ENCODE measurements at regions not wholly inside any gene's neighbourhood (a gene's known extent, or its start where the extent isn't known, plus 50 kb on each side); places are given as distances from the start of the nearest gene placed in this dataset.
A peak's percentile ranks its signal among the peaks of the same experiment; 100 is the strongest.

DNA sequence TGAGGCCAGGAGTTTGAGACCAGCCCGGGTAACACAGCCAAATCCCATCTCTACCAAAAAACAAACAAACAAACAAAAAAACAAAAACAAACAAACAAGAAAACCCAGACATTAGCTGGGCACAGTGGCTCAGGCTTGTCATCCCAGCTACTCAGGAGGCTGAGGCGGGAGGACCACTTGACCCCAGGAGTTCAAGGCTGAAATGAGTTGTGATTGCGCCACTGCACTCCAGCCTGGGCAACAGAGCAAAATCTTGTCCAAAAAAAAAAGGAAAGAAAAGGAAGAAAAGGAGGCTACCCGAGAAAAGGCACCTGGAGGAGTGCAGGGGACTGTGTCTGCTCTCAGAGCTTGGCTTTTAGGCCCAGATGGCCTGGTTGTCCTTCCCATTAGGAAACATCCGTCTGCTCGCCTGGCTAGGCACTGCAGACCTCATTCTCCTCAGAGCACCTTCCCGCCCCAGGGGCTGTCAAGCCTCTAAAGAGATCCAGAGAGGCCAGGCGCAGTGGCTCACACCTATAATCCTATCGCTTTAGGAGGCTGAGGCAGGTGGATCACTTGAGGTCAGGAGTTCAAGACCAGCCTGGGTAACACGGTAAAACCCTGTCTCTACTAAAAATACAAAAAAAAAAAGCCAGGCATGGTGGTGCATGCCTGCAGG is 185.3 kb upstream of the IER5L start:
- peak in 1 of 2 donors; percentile 19 for DNase-seq
- WGBS, 3 donors: 89 to 96% (median 90%) methylated on average over 10 of the region's 10 CpGs
- no peak for ATAC-seq

DNA sequence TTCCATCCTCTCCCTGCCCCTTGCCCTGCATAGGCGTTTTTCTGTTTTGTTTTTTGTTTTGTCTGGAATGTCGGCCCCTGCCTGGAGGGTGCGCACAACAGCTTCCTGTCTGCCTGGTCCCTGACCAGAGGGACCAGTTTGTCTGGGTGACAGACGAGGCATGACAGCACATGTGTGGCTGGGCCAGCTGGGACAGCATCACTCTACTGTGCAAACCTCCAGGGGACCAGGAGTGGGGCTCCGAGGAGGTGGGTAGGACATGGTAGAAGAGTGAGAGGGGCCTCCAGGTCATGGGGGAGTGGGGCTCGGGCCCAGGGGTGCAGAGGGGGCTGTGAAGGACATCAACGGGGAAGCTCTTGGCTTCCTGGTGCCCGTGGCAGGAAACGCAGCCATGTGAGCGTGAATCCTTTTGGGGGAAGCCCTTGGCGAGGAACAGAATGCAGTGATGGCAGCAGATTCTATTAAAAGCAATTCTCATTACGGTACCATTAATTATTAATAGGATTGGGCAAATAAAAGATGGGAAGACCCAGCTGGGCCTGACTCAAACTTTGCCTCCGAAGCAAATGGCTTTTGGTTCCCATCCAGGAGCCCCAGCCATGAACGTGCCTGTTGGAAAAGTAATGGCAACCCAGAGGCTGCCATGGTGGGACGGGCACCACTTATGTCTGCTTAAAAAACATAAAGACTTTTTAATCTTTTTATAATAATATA is 184.4 kb upstream of the IER5L start:
- intact Hi-C loops (cut with DNase I): no loop called here
- TF ChIP-seq, protein P1, sequence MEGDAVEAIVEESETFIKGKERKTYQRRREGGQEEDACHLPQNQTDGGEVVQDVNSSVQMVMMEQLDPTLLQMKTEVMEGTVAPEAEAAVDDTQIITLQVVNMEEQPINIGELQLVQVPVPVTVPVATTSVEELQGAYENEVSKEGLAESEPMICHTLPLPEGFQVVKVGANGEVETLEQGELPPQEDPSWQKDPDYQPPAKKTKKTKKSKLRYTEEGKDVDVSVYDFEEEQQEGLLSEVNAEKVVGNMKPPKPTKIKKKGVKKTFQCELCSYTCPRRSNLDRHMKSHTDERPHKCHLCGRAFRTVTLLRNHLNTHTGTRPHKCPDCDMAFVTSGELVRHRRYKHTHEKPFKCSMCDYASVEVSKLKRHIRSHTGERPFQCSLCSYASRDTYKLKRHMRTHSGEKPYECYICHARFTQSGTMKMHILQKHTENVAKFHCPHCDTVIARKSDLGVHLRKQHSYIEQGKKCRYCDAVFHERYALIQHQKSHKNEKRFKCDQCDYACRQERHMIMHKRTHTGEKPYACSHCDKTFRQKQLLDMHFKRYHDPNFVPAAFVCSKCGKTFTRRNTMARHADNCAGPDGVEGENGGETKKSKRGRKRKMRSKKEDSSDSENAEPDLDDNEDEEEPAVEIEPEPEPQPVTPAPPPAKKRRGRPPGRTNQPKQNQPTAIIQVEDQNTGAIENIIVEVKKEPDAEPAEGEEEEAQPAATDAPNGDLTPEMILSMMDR (IDR thresholded peaks at IDR 0.05): no peak
- WGBS, 3 donors: 41 to 51% (median 45%) methylated on average over 15 of the region's 15 CpGs
- Histone ChIP-seq H3K27me3 (ENCODE audit: insufficient read depth in 3 of 3, low read length in 2 of 3) (peaks cover 0 to 6% (median 0%) of the 10 kb centered on the region in 3 donors), H3K4me1 (no peaks in the 10 kb centered on the region), H3K4me3 (no peak overlapping the region), H3K36me3 (ENCODE audit: insufficient read depth in 1 of 2, low read depth in 1 of 2) (no peaks in the 10 kb centered on the region), H3K9me3 (no peaks in the 10 kb centered on the region), H3K27ac (no peak overlapping the region)
- DNase-seq (no peak), ATAC-seq (no peak)

More for the DNA sequence above, 185.3 kb upstream of the IER5L start:
- TF ChIP-seq, protein P1 (IDR thresholded peaks at IDR 0.05): no peak
- Histone ChIP-seq H3K9me3 (no peaks in the 10 kb centered on the region), H3K4me1 (no peaks in the 10 kb centered on the region), H3K36me3 (ENCODE audit: insufficient read depth in 1 of 2, low read depth in 1 of 2) (no peaks in the 10 kb centered on the region), H3K4me3 (no peak overlapping the region), H3K27ac (no peak overlapping the region), H3K27me3 (ENCODE audit: insufficient read depth in 3 of 3, low read length in 2 of 3) (peaks cover 0 to 6% (median 0%) of the 10 kb centered on the region in 3 donors)
- intact Hi-C loops (cut with DNase I): no loop called here

DNA sequence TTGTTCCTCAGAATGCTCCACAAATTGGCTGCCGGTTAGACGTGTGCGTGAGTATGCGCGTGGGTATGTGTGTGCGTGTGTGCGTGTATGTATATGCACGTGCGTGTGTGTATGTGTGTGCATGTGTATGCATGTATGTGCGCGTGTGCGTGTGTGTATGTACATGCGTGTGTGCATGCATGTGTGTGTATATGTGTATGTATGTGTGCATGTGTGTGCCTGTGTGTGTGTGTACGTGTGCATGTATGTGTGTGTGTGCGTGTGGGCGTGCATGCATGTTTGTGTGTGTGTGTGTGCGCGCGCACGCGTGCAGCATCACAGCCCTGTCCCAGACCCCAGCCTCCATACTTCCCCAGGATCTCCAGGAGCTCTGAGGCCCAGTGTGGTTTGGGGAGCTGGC is 183.1 kb upstream of the IER5L start:
- Histone ChIP-seq H3K27me3 (ENCODE audit: insufficient read depth in 3 of 3, low read length in 2 of 3) (peaks cover 0 to 6% (median 0%) of the 10 kb centered on the region in 3 donors), H3K4me3 (no peak overlapping the region), H3K27ac (no peak overlapping the region), H3K9me3 (no peaks in the 10 kb centered on the region), H3K4me1 (no peaks in the 10 kb centered on the region), H3K36me3 (ENCODE audit: insufficient read depth in 1 of 2, low read depth in 1 of 2) (no peaks in the 10 kb centered on the region)
- TF ChIP-seq, protein P1 (IDR thresholded peaks at IDR 0.05): no peak
- intact Hi-C loops (cut with DNase I): no loop called here
- 89 to 95% (median 94%) methylated on average over 21 of the region's 21 CpGs for WGBS, 3 donors
- no peak for ATAC-seq
- DNase-seq: no peak

DNA sequence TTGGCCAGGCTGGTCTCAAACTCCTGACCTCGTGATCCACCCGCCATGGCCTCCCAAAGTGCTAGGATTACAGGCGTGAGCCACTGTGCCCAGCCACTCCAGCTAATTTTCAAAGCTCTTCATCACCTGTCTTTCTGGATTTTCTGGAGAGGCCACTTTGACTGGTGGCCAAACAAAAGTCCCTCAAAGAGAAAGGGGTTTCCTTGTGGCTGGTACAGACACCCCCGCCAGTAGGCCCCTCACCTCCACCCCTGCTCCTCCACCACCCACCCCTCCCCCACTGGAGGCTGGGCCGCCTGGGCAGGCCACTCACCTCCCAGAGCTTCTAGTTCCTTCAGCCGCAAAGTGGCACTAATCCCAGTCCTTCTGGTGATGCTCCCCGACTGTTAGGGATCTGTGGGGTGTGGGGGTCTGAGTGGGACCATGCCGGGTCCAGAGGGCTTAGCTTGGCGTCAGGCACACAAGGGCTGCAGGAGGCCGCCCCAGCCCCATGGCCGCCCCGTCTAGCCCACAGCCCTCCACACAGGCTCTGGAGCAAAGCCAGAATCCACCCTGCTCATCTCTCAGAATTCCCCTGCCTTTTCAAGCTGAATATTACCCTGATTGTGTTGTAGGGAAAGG is 182.0 kb upstream of the IER5L start:
- H3K27me3 ChIP-seq (ENCODE audit: insufficient read depth in 3 of 3, low read length in 2 of 3): peaks cover 0 to 6% (median 3%) of the 10 kb centered on the region in 3 donors
- H3K4me1 ChIP-seq: no peaks in the 10 kb centered on the region
- no peak for DNase-seq
- H3K27ac ChIP-seq: no peak overlapping the region
- H3K36me3 ChIP-seq (ENCODE audit: insufficient read depth in 1 of 2, low read depth in 1 of 2): no peaks in the 10 kb centered on the region
- intact Hi-C loops (cut with DNase I): no loop called here
- no peak for ATAC-seq
- WGBS, 3 donors: 43 to 62% (median 44%) methylated on average over 12 of the region's 12 CpGs
- no peak overlapping the region for H3K4me3 ChIP-seq
- no peaks in the 10 kb centered on the region for H3K9me3 ChIP-seq
- TF ChIP-seq, protein P1 (IDR thresholded peaks at IDR 0.05): no peak

All from psoas muscle (tissue), 7 donors.